Nephron progenitor cell (in vitro differentiated cells): ENCODE measurements at regions not wholly inside any gene's neighbourhood (a gene's known extent, or its start where the extent isn't known, plus 50 kb on each side); places are given as distances from the start of the nearest gene placed in this dataset.

ENCODE experiments used
- DNase-seq: peaks from one replicate; pipeline ENCODE4 v3.0.0; 2021
- H3K27ac Mint-ChIP-seq: 2 replicates; pipeline ENCODE4 v1.8.0; 2021; ENCODE audit warnings: mild to moderate bottlenecking, moderate library complexity, mixed read lengths
- H3K27me3 Mint-ChIP-seq: 2 replicates; pipeline ENCODE4 v1.8.0; 2021; ENCODE audit warnings: mild to moderate bottlenecking, low read depth, mixed read lengths; ENCODE audit not compliant: poor library complexity
- H3K36me3 Mint-ChIP-seq: 2 replicates; pipeline ENCODE4 v1.8.0; 2021; ENCODE audit warnings: low read depth, mixed read lengths
- H3K4me1 Mint-ChIP-seq: 2 replicates; pipeline ENCODE4 v1.8.0; 2021; ENCODE audit warnings: mixed read lengths
- H3K4me3 Mint-ChIP-seq: 2 replicates; pipeline ENCODE4 v1.8.0; 2021; ENCODE audit warnings: mild to moderate bottlenecking, moderate library complexity, mixed read lengths
- H3K9me3 Mint-ChIP-seq: 2 replicates; pipeline ENCODE4 v1.8.0; 2021; ENCODE audit warnings: mild to moderate bottlenecking, moderate library complexity, mixed read lengths
- TF ChIP-seq, protein P1 (sequence below): fragments of 200-600 bp; sonication (generic); IDR thresholded peaks from 2 replicates; pipeline ENCODE4 v1.5.0; 2021; ENCODE audit warnings: antibody characterized with exemption

DNA sequence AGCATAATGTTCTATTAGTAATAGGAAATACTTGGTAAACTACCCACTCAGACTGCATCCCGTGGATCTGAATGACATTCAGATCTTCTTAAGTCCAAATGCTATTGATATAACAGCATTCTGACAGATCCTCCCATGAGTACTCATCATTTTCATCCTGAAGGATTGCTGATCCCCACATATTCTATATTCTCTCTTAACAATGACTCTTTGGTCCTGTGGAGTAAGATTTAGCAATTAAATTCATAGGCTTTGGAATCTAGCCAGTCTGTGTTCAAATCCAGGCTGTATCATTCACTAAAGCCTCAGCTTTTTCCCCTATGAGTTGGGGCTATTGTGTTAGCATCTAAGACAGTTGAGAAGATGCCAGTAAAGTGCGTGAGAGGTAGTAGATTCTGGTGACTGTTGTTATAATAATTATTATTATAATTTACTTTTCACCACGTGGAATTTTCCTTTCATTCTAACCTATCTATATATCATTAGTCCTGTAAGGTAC lies 591.3 kb upstream of the SYT4 start:
- Mint-ChIP-seq H3K9me3 (peaks cover 4% of the 10 kb centered on the region), H3K4me1 (peaks cover 28% of the 10 kb centered on the region), H3K36me3 (no peaks in the 10 kb centered on the region), H3K4me3 (no peak overlapping the region), H3K27me3 (no peaks in the 10 kb centered on the region), H3K27ac (no peak overlapping the region)
- no peak for DNase-seq
- TF ChIP-seq, protein P1, sequence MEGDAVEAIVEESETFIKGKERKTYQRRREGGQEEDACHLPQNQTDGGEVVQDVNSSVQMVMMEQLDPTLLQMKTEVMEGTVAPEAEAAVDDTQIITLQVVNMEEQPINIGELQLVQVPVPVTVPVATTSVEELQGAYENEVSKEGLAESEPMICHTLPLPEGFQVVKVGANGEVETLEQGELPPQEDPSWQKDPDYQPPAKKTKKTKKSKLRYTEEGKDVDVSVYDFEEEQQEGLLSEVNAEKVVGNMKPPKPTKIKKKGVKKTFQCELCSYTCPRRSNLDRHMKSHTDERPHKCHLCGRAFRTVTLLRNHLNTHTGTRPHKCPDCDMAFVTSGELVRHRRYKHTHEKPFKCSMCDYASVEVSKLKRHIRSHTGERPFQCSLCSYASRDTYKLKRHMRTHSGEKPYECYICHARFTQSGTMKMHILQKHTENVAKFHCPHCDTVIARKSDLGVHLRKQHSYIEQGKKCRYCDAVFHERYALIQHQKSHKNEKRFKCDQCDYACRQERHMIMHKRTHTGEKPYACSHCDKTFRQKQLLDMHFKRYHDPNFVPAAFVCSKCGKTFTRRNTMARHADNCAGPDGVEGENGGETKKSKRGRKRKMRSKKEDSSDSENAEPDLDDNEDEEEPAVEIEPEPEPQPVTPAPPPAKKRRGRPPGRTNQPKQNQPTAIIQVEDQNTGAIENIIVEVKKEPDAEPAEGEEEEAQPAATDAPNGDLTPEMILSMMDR = no peak

DNA sequence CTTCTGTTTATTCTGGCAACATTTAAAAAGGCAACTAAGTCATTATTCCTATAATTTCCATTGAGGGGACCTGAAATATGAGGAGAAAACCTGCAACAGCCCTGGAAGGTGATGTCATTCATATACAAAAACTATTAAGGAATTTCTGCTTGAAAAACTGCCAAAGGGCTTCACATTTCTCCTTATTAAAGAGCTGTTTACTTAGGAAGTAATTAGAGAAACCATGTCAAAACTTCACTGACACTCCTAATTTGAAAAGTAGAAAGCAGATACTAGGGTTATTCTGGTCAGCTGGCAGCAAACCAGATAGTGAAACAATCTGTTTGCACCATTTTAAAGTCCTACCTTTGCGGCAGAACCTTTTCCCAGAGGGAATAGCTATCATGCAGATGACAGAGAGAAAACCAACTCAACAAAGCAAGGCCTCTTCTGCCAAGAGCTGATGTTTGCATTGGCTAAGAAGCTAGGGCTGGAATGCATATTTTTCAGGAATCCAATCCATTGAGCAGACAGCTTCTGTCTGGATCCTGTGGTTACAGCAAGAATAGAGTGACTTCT lies 592.2 kb upstream of the SYT4 start:
- H3K27ac Mint-ChIP-seq = peak overlapping the region; percentile 37
- no peaks in the 10 kb centered on the region for H3K27me3 Mint-ChIP-seq
- no peak overlapping the region for H3K4me3 Mint-ChIP-seq
- DNase-seq = no peak
- peaks cover 4% of the 10 kb centered on the region for H3K9me3 Mint-ChIP-seq
- H3K4me1 Mint-ChIP-seq = peaks cover 28% of the 10 kb centered on the region
- TF ChIP-seq, protein P1 = no peak
- H3K36me3 Mint-ChIP-seq = no peaks in the 10 kb centered on the region

DNA sequence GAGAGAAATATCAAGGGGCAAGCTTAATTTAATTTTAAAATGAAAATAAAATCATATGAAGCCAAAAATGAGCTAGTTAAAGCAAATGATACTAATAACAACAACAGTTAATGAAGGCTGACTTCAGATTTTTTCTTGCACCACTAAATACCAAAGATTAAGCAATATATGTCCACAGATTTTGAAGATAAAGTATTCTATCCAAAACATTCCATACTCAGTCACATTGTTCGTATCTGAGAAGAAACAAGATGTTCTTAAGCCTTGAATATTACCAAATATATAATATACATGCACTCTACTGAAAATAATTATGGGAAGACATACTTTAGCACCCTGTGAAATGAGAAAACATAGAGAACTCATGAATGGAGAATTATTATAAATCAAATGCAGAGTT lies 593.3 kb upstream of the SYT4 start:
- Mint-ChIP-seq H3K4me3 (no peak overlapping the region), H3K27me3 (no peaks in the 10 kb centered on the region), H3K36me3 (no peaks in the 10 kb centered on the region), H3K4me1 (peaks cover 36% of the 10 kb centered on the region), H3K9me3 (peaks cover 4% of the 10 kb centered on the region), H3K27ac (no peak overlapping the region)
- TF ChIP-seq, protein P1 = no peak
- no peak for DNase-seq

DNA sequence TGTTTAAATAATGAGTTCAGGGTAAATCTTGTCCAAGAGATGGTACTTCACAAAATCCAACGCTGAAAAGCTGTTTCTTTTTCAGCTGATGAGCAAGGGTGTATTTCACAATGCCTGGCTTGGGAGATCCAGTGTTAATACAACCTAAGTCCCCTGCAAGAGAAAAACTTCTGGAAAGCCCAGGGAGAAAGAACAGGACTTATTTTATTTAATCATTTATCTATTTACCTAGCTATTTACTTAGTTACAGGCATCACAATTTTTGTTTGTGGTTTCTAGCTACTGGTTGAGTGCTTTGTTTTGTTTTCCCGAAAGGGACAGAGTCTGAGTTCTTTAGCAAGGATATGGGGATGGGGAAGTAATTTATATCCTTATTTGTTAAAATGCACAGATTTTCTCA lies 598.2 kb upstream of the SYT4 start:
- no peak for DNase-seq
- H3K4me3 Mint-ChIP-seq = no peak overlapping the region
- H3K36me3 Mint-ChIP-seq = no peaks in the 10 kb centered on the region
- H3K9me3 Mint-ChIP-seq = peaks cover 4% of the 10 kb centered on the region
- peaks cover 47% of the 10 kb centered on the region for H3K4me1 Mint-ChIP-seq
- peaks cover 3% of the 10 kb centered on the region for H3K27me3 Mint-ChIP-seq
- TF ChIP-seq, protein P1 = no peak
- peak overlapping the region; percentile 36 for H3K27ac Mint-ChIP-seq

DNA sequence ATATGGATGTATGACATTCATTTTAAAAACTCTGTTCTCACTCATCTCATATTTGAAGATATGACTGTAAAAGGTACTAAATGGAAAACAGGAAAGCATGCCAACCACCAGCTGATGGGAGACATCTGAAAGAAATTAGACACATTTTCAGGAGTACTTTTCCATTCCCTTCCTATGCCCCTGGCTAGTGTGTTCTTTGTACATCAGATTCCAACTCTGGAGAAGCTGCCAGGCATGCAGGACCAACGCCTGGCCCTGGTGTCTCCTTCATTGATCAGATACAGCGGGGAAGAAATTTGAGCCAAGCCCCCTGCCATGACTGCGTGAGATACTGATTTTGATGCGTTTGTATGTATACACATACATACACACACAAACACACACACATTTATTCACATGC lies 599.0 kb upstream of the SYT4 start:
- no peaks in the 10 kb centered on the region for H3K36me3 Mint-ChIP-seq
- H3K9me3 Mint-ChIP-seq = no peaks in the 10 kb centered on the region
- H3K4me1 Mint-ChIP-seq = peaks cover 47% of the 10 kb centered on the region
- H3K27ac Mint-ChIP-seq = peak overlapping the region; percentile 91
- no peak overlapping the region for H3K4me3 Mint-ChIP-seq
- TF ChIP-seq, protein P1 = no peak
- peak; percentile 3 for DNase-seq
- H3K27me3 Mint-ChIP-seq = peaks cover 3% of the 10 kb centered on the region

DNA sequence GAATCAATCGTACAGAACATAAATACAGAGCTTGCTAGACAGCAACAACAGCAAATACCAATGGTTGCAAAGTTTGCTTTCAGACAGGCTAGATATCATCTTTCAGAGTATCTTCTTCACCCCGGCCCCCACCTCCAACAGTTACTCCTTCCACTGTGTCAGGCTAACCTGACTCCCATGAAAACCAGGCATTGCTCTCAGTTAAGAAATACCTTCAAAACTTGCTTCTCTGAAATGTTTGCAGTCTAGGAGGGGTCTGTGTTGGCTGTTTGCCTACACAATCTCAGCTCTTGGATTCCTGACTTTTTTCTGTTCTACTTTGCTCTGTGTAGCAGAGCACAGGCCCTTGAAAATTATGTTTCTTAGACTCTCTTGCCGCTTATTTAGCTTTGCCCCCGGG lies 599.5 kb upstream of the SYT4 start:
- peaks cover 3% of the 10 kb centered on the region for H3K27me3 Mint-ChIP-seq
- no peaks in the 10 kb centered on the region for H3K9me3 Mint-ChIP-seq
- peak overlapping the region; percentile 91 for H3K27ac Mint-ChIP-seq
- no peaks in the 10 kb centered on the region for H3K36me3 Mint-ChIP-seq
- TF ChIP-seq, protein P1 = no peak
- peak; percentile 4 for DNase-seq
- H3K4me3 Mint-ChIP-seq = peak overlapping the region; percentile 24
- peaks cover 47% of the 10 kb centered on the region for H3K4me1 Mint-ChIP-seq
